H1 (cell line): ENCODE measurements at regions not wholly inside any gene's neighbourhood (a gene's known extent, or its start where the extent isn't known, plus 50 kb on each side); places are given as distances from the start of the nearest gene placed in this dataset.

Experiments used
- ASH2L ChIP-seq: fragments of 200-600, 300-600 bp; sonication (generic); IDR thresholded peaks from one replicate; pipeline ENCODE4 v1.7.1; 2017; ENCODE audit warnings: low read length
- E2F6 ChIP-seq: IDR thresholded peaks from 2 replicates; pipeline ENCODE4 v1.6.1; 2012; ENCODE audit warnings: inconsistent platforms
- HDAC2 ChIP-seq, 2 experiments: fragments of 300-600 bp in 1 of 2; sonication (generic) in 1 of 2; IDR thresholded peaks; 2 replicates each; pipeline ENCODE4 v1.6.1; 2011 to 2012; ENCODE audit warnings: low read depth in 2 of 2, low read length in 2 of 2, mild to moderate bottlenecking in 2 of 2, moderate library complexity in 2 of 2, borderline replicate concordance in 1 of 2, inconsistent platforms in 1 of 2
- RNF2 ChIP-seq: fragments of 200-900, 300-1000 bp; sonication (generic); IDR thresholded peaks from 2 replicates; pipeline ENCODE4 v1.7.1; 2016; ENCODE audit warnings: borderline replicate concordance, low read depth, mild to moderate bottlenecking, antibody characterized with exemption, low read length; ENCODE audit not compliant: poor library complexity, severe bottlenecking; ENCODE audit errors: missing control alignments
- RXRA ChIP-seq: IDR thresholded peaks from 2 replicates; pipeline ENCODE4 v1.6.1; 2011; ENCODE audit warnings: low read depth, mild to moderate bottlenecking, low read length, moderate library complexity; ENCODE audit not compliant: insufficient read depth

DNA sequence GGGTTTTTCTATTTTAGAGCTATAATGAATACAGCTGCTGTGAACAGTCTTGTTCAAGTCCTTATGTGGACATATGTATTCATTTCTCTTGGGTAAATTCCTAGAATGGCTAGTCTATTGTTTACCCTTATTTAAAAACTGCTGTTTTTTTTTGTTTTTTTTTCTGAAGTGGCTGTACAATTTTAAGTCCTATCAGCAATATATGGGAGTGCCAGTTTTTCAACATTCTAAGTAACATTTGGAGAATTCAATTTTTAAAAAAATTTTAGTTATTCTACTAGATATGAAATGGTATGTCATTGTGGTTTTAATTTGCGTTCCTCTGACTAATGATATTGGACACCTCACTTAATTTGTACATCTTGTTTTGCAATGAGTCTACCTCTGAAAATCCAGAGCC, 349.7 kb downstream of the SATB2 start (continued):
- no peak for TF ChIP-seq E2F6
- no peak for TF ChIP-seq ASH2L
- TF ChIP-seq RNF2, result no peak
- TF ChIP-seq RXRA, result no peak
- no peak for TF ChIP-seq HDAC2 (IDR thresholded peaks at IDR 0.05; ENCODE audit: borderline replicate concordance in 1 of 2, low read depth in 2 of 2, low read length in 2 of 2)
